ENCODE measurements at regions not wholly inside any gene's neighbourhood (a gene's known extent, or its start where the extent isn't known, plus 50 kb on each side); places are given as distances from the start of the nearest gene placed in this dataset.

GRCh38 chr2:145691659-145692058 is 1171.7 kb upstream of the ZEB2 start:
- no peak for TF ChIP-seq CTCF (IDR thresholded peaks at IDR 0.05)
- no peak for TF ChIP-seq POLR2AphosphoS5 (IDR thresholded peaks at IDR 0.05)
- no peak for TF ChIP-seq POLR2A (IDR thresholded peaks at IDR 0.05)
- no peak for TF ChIP-seq EP300 (IDR thresholded peaks at IDR 0.05)

All from suprapubic skin (tissue), 4 donors.